ENCODE measurements at regions not wholly inside any gene's neighbourhood (a gene's known extent, or its start where the extent isn't known, plus 50 kb on each side); places are given as distances from the start of the nearest gene placed in this dataset.

- DNase-seq (ENCODE audit: low read depth in 2 of 2), result no peak
Observed at GRCh38 chr6:95357380-95358020, 219.8 kb upstream of the MANEA start.

GRCh38 chr6:95364016-95364604 lies 213.2 kb upstream of the MANEA start:
- peak; percentile 1 to 8 for DNase-seq (ENCODE audit: low read depth in 2 of 2)

GRCh38 chr6:95365454-95365853 lies 211.9 kb upstream of the MANEA start:
- no peak for DNase-seq (ENCODE audit: low read depth in 2 of 2)

- no peak for DNase-seq (ENCODE audit: low read depth in 2 of 2)
Observed at GRCh38 chr6:95366414-95366813, 210.9 kb upstream of the MANEA start.

- DNase-seq (ENCODE audit: low read depth in 2 of 2), result no peak
Observed at GRCh38 chr6:95383878-95384277, 193.5 kb upstream of the MANEA start.

GRCh38 chr6:95384988-95385387 lies 192.3 kb upstream of the MANEA start:
- no peak for DNase-seq (ENCODE audit: low read depth in 2 of 2)

- DNase-seq (ENCODE audit: low read depth in 2 of 2), result no peak
Observed at GRCh38 chr6:95387845-95388244, 189.5 kb upstream of the MANEA start.

GRCh38 chr6:95404777-95405176 lies 172.6 kb upstream of the MANEA start:
- no peak for DNase-seq (ENCODE audit: low read depth in 2 of 2)

GRCh38 chr6:95408111-95408510 lies 169.2 kb upstream of the MANEA start:
- DNase-seq (ENCODE audit: low read depth in 2 of 2), result no peak

- no peak for DNase-seq (ENCODE audit: low read depth in 2 of 2)
Observed at GRCh38 chr6:95410168-95410567, 167.2 kb upstream of the MANEA start.

GRCh38 chr6:95413789-95414188 lies 163.5 kb upstream of the MANEA start:
- DNase-seq (ENCODE audit: low read depth in 2 of 2), result no peak

GRCh38 chr6:95417856-95418255 lies 159.5 kb upstream of the MANEA start:
- DNase-seq (ENCODE audit: low read depth in 2 of 2), result no peak

- DNase-seq (ENCODE audit: low read depth in 2 of 2), result no peak
Observed at GRCh38 chr6:95420792-95421191, 156.5 kb upstream of the MANEA start.

- DNase-seq (ENCODE audit: low read depth in 2 of 2), result no peak
Observed at GRCh38 chr6:95423331-95423730, 154.0 kb upstream of the MANEA start.

- DNase-seq (ENCODE audit: low read depth in 2 of 2), result peak; percentile 36 to 47
Observed at GRCh38 chr6:95431637-95432228, 145.6 kb upstream of the MANEA start.

- DNase-seq (ENCODE audit: low read depth in 2 of 2), result no peak
Observed at GRCh38 chr6:95439741-95440140, 137.6 kb upstream of the MANEA start.

- DNase-seq (ENCODE audit: low read depth in 2 of 2), result no peak
Observed at GRCh38 chr6:95448208-95448607, 129.1 kb upstream of the MANEA start.

GRCh38 chr6:95469511-95469910 lies 107.8 kb upstream of the MANEA start:
- DNase-seq (ENCODE audit: low read depth in 2 of 2), result no peak

GRCh38 chr6:95478941-95479340 lies 98.4 kb upstream of the MANEA start:
- no peak for DNase-seq (ENCODE audit: low read depth in 2 of 2)

- no peak for DNase-seq (ENCODE audit: low read depth in 2 of 2)
Observed at GRCh38 chr6:95487817-95488216, 89.5 kb upstream of the MANEA start.

GRCh38 chr6:95489185-95489863 lies 88.0 kb upstream of the MANEA start:
- DNase-seq (ENCODE audit: low read depth in 2 of 2), result no peak

- no peak for DNase-seq (ENCODE audit: low read depth in 2 of 2)
Observed at GRCh38 chr6:95496769-95497426, 80.4 kb upstream of the MANEA start.
